Glutamatergic neuron (in vitro differentiated cells): ENCODE measurements at regions not wholly inside any gene's neighbourhood (a gene's known extent, or its start where the extent isn't known, plus 50 kb on each side); places are given as distances from the start of the nearest gene placed in this dataset.

Experiments used
- DNase-seq: peaks from one replicate; pipeline ENCODE4 v3.0.0; 2022
- H3K27ac Mint-ChIP-seq: one replicate; pipeline ENCODE4 v1.8.0; 2020; ENCODE audit warnings: mild to moderate bottlenecking, mixed read lengths, inconsistent platforms; ENCODE audit not compliant: unreplicated experiment
- H3K27me3 Mint-ChIP-seq: one replicate; pipeline ENCODE4 v1.8.0; 2020; ENCODE audit warnings: mild to moderate bottlenecking, moderate library complexity, mixed read lengths, inconsistent platforms; ENCODE audit not compliant: unreplicated experiment
- H3K36me3 Mint-ChIP-seq: one replicate; pipeline ENCODE4 v1.8.0; 2020; ENCODE audit warnings: mild to moderate bottlenecking, mixed read lengths, inconsistent platforms; ENCODE audit not compliant: unreplicated experiment
- H3K4me1 Mint-ChIP-seq: one replicate; pipeline ENCODE4 v1.8.0; 2020; ENCODE audit warnings: mild to moderate bottlenecking, low read depth, mixed read lengths, inconsistent platforms; ENCODE audit not compliant: unreplicated experiment
- H3K4me3 Mint-ChIP-seq: one replicate; pipeline ENCODE4 v1.8.0; 2020; ENCODE audit warnings: mild to moderate bottlenecking, mixed read lengths, inconsistent platforms; ENCODE audit not compliant: unreplicated experiment
- H3K9me3 Mint-ChIP-seq: one replicate; pipeline ENCODE4 v1.8.0; 2020; ENCODE audit warnings: mild to moderate bottlenecking, moderate library complexity, mixed read lengths, inconsistent platforms; ENCODE audit not compliant: unreplicated experiment
- CTCF ChIP-seq: fragments of 200-600 bp; sonication (generic); IDR thresholded peaks from one replicate; pipeline ENCODE4 v1.5.0; 2021; ENCODE audit not compliant: partially characterized antibody, unreplicated experiment

- Mint-ChIP-seq H3K4me3 (no peak overlapping the region), H3K9me3 (peaks cover 1% of the 10 kb centered on the region), H3K27ac (no peak overlapping the region), H3K36me3 (peaks cover 2% of the 10 kb centered on the region), H3K27me3 (no peaks in the 10 kb centered on the region), H3K4me1 (no peaks in the 10 kb centered on the region)
- DNase-seq = no peak
- TF ChIP-seq CTCF = no peak
These were observed 80.8 kb upstream of the ZNF507 start for GRCh38 chr19:32264568-32264967.

- Mint-ChIP-seq H3K36me3 (no peaks in the 10 kb centered on the region), H3K4me3 (no peak overlapping the region), H3K27ac (no peak overlapping the region), H3K4me1 (no peaks in the 10 kb centered on the region), H3K9me3 (peaks cover 1% of the 10 kb centered on the region), H3K27me3 (no peaks in the 10 kb centered on the region)
- no peak for DNase-seq
- no peak for TF ChIP-seq CTCF
These were observed 79.4 kb upstream of the ZNF507 start for GRCh38 chr19:32265995-32266394.

- H3K4me3 Mint-ChIP-seq = no peak overlapping the region
- H3K27ac Mint-ChIP-seq = no peak overlapping the region
- no peak for DNase-seq
- no peaks in the 10 kb centered on the region for H3K36me3 Mint-ChIP-seq
- peaks cover 1% of the 10 kb centered on the region for H3K9me3 Mint-ChIP-seq
- no peaks in the 10 kb centered on the region for H3K27me3 Mint-ChIP-seq
- no peaks in the 10 kb centered on the region for H3K4me1 Mint-ChIP-seq
- TF ChIP-seq CTCF = no peak
These were observed 79.0 kb upstream of the ZNF507 start for GRCh38 chr19:32266460-32266859.

GRCh38 chr19:32268381-32268780 is 77.0 kb upstream of the ZNF507 start:
- no peaks in the 10 kb centered on the region for H3K27me3 Mint-ChIP-seq
- no peak for DNase-seq
- no peaks in the 10 kb centered on the region for H3K36me3 Mint-ChIP-seq
- H3K4me1 Mint-ChIP-seq = no peaks in the 10 kb centered on the region
- H3K4me3 Mint-ChIP-seq = no peak overlapping the region
- peaks cover 1% of the 10 kb centered on the region for H3K9me3 Mint-ChIP-seq
- no peak overlapping the region for H3K27ac Mint-ChIP-seq
- no peak for TF ChIP-seq CTCF

GRCh38 chr19:32269831-32270230 is 75.6 kb upstream of the ZNF507 start:
- no peak for DNase-seq
- no peaks in the 10 kb centered on the region for H3K36me3 Mint-ChIP-seq

More at GRCh38 chr19:32269831-32270230, 75.6 kb upstream of the ZNF507 start:
- Mint-ChIP-seq H3K4me1 (no peaks in the 10 kb centered on the region), H3K27me3 (no peaks in the 10 kb centered on the region), H3K9me3 (no peaks in the 10 kb centered on the region), H3K27ac (no peak overlapping the region), H3K4me3 (no peak overlapping the region)
- TF ChIP-seq CTCF = no peak
